ENCODE measurements at regions not wholly inside any gene's neighbourhood (a gene's known extent, or its start where the extent isn't known, plus 50 kb on each side); places are given as distances from the start of the nearest gene placed in this dataset.

- no peak for DNase-seq (ENCODE audit: low read depth)
- TF ChIP-seq, protein P1, sequence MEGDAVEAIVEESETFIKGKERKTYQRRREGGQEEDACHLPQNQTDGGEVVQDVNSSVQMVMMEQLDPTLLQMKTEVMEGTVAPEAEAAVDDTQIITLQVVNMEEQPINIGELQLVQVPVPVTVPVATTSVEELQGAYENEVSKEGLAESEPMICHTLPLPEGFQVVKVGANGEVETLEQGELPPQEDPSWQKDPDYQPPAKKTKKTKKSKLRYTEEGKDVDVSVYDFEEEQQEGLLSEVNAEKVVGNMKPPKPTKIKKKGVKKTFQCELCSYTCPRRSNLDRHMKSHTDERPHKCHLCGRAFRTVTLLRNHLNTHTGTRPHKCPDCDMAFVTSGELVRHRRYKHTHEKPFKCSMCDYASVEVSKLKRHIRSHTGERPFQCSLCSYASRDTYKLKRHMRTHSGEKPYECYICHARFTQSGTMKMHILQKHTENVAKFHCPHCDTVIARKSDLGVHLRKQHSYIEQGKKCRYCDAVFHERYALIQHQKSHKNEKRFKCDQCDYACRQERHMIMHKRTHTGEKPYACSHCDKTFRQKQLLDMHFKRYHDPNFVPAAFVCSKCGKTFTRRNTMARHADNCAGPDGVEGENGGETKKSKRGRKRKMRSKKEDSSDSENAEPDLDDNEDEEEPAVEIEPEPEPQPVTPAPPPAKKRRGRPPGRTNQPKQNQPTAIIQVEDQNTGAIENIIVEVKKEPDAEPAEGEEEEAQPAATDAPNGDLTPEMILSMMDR (IDR thresholded peaks at IDR 0.05; ENCODE audit: low read depth, low read length), result no peak
- TF ChIP-seq POLR2A (IDR thresholded peaks at IDR 0.05; ENCODE audit: extremely low read depth, insufficient read length) (no peak), MYC (IDR thresholded peaks at IDR 0.05; ENCODE audit: low read depth, low read length) (no peak), MAX (IDR thresholded peaks at IDR 0.05; ENCODE audit: low read depth, low read length) (no peak)
- H3K4me3 ChIP-seq (ENCODE audit: low read depth, low read length), result no peak overlapping the region
Measured at GRCh38 chr2:138132108-138132507, 167.8 kb downstream of the HNMT start.

DNA sequence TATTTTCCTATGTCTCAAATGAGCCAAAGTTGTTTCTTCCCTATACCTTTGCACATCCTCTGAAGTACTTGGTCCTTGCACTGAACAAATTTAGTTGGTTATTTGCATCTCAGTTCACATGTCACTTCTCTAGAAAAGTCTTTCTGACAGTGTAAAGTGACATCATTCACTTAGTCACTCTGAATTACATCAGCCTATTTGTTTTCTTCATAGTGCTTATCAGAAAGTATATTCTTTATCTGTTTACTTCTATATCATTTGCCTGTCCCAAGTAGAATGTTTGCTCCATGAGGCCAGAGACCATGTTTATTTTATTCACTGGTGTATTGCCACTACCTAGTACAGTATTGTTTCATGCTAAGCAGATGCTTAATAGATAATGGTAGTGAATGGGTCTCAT, 173.7 kb downstream of the HNMT start:
- H3K4me3 ChIP-seq (ENCODE audit: low read depth, low read length), result no peak overlapping the region
- no peak for DNase-seq (ENCODE audit: low read depth)
- no peak for TF ChIP-seq POLR2A (IDR thresholded peaks at IDR 0.05; ENCODE audit: extremely low read depth, insufficient read length)
- TF ChIP-seq, protein P1 (IDR thresholded peaks at IDR 0.05; ENCODE audit: low read depth, low read length), result no peak
- TF ChIP-seq MAX (IDR thresholded peaks at IDR 0.05; ENCODE audit: low read depth, low read length), result no peak
- no peak for TF ChIP-seq MYC (IDR thresholded peaks at IDR 0.05; ENCODE audit: low read depth, low read length)

DNA sequence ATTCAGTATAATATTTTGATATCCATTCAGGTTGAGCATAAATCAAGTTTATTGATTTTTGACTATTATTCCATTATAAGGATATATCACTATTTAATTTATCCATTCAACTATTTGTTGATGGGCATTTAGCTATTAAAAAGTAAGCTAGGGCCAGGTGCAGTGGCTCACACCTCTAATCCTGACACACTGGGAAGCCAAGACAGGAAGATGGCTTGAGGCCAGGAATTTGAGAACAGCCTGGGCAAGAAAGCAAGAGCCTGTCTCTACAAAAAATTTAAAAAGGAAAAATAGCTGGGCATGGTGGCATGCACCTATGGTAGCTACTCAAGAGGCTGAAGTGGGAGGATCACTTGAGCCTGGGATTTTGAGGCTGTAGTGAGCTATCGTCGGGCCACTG, 183.5 kb downstream of the HNMT start:
- no peak for DNase-seq (ENCODE audit: low read depth)
- H3K4me3 ChIP-seq (ENCODE audit: low read depth, low read length), result no peak overlapping the region
- TF ChIP-seq, protein P1 (IDR thresholded peaks at IDR 0.05; ENCODE audit: low read depth, low read length), result no peak
- no peak for TF ChIP-seq MAX (IDR thresholded peaks at IDR 0.05; ENCODE audit: low read depth, low read length)
- TF ChIP-seq MYC (IDR thresholded peaks at IDR 0.05; ENCODE audit: low read depth, low read length), result no peak
- no peak for TF ChIP-seq POLR2A (IDR thresholded peaks at IDR 0.05; ENCODE audit: extremely low read depth, insufficient read length)

- no peak for TF ChIP-seq MYC (IDR thresholded peaks at IDR 0.05; ENCODE audit: low read depth, low read length)
- no peak for TF ChIP-seq POLR2A (IDR thresholded peaks at IDR 0.05; ENCODE audit: extremely low read depth, insufficient read length)
- TF ChIP-seq MAX (IDR thresholded peaks at IDR 0.05; ENCODE audit: low read depth, low read length), result no peak
- TF ChIP-seq, protein P1 (IDR thresholded peaks at IDR 0.05; ENCODE audit: low read depth, low read length), result no peak
- no peak for DNase-seq (ENCODE audit: low read depth)
- H3K4me3 ChIP-seq (ENCODE audit: low read depth, low read length), result no peak overlapping the region
Measured at GRCh38 chr2:138155304-138155703, 191.0 kb downstream of the HNMT start.

- no peak for DNase-seq (ENCODE audit: low read depth)
- TF ChIP-seq POLR2A (IDR thresholded peaks at IDR 0.05; ENCODE audit: extremely low read depth, insufficient read length) (no peak), MYC (IDR thresholded peaks at IDR 0.05; ENCODE audit: low read depth, low read length) (no peak), MAX (IDR thresholded peaks at IDR 0.05; ENCODE audit: low read depth, low read length) (no peak)
- TF ChIP-seq, protein P1 (IDR thresholded peaks at IDR 0.05; ENCODE audit: low read depth, low read length), result no peak
- H3K4me3 ChIP-seq (ENCODE audit: low read depth, low read length), result no peak overlapping the region
Measured at GRCh38 chr2:138157372-138157771, 193.1 kb downstream of the HNMT start.

DNA sequence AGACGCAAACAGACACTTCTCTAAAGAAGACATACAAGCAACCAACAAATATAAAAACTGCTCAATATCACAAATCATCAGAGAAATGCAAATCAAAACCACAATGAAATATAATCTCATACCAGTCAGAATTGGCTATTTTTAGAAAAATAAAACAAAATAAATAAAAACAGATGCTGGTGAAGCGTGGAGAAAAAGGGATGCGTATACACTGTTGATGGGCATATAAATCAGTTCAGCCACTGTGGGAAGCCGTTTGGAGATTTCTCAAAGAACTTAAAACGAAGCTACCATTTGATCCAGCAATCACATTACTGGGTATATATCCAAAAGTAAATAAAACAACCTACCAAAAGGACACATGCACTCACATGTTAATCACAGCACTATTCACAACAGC, 206.2 kb downstream of the HNMT start:
- no peak for DNase-seq (ENCODE audit: low read depth)
- no peak overlapping the region for H3K4me3 ChIP-seq (ENCODE audit: low read depth, low read length)
- TF ChIP-seq, protein P1 (IDR thresholded peaks at IDR 0.05; ENCODE audit: low read depth, low read length), result no peak
- TF ChIP-seq POLR2A (IDR thresholded peaks at IDR 0.05; ENCODE audit: extremely low read depth, insufficient read length), result no peak
- no peak for TF ChIP-seq MAX (IDR thresholded peaks at IDR 0.05; ENCODE audit: low read depth, low read length)
- TF ChIP-seq MYC (IDR thresholded peaks at IDR 0.05; ENCODE audit: low read depth, low read length), result no peak
